ENCODE measurements at regions not wholly inside any gene's neighbourhood (a gene's known extent, or its start where the extent isn't known, plus 50 kb on each side); places are given as distances from the start of the nearest gene placed in this dataset.

- H3K23ac ChIP-seq (ENCODE audit: low read depth, low read length) = no peak overlapping the region
- no peaks in the 10 kb centered on the region for H3K36me3 ChIP-seq (ENCODE audit: control insufficient read depth, insufficient read depth, low read length)
- CTCF ChIA-PET = no interaction called here
- no peak overlapping the region for H2AFZ ChIP-seq (replicated peaks; ENCODE audit: low read length, poor library complexity)
- POLR2A ChIA-PET (ENCODE audit: unreplicated experiment) = no interaction called here
- BruUV-seq (replicated peaks) = no TSS peak
- H3K18ac ChIP-seq (ENCODE audit: low read depth, low read length) = no peak overlapping the region
- in situ Hi-C loops (cut with MboI; ENCODE audit: low sequenced_read_pairs) (no loop called here), dilution Hi-C loops (cut with HindIII; ENCODE audit: low sequenced_read_pairs, unreplicated experiment) (no loop called here), intact Hi-C loops (cut with micrococcal nuclease) (no loop called here)
- H3K4me1 ChIP-seq (ENCODE audit: control insufficient read depth, insufficient read depth, low read length) = peaks cover 11% of the 10 kb centered on the region
- DNase-seq (no peak), ATAC-seq (ENCODE audit: low read depth) (no peak)
- H3K4me2 ChIP-seq (ENCODE audit: low read depth, low read length) = no peak overlapping the region
- TF ChIP-seq RCOR1 (IDR thresholded peaks at IDR 0.05; ENCODE audit: insufficient replicate concordance, low read length) (no peak), RFX5 (IDR thresholded peaks at IDR 0.05; ENCODE audit: low read depth, low read length) (no peak), NFE2L2 (IDR thresholded peaks at IDR 0.05; ENCODE audit: low read depth, low read length) (no peak), MAFK (IDR thresholded peaks at IDR 0.05; ENCODE audit: low read depth, low read length) (no peak), FOS (IDR thresholded peaks at IDR 0.05; ENCODE audit: low read depth, low read length) (no peak), BHLHE40 (IDR thresholded peaks at IDR 0.05; ENCODE audit: low read depth, low read length) (no peak), ELK1 (IDR thresholded peaks at IDR 0.05; ENCODE audit: borderline replicate concordance, low read depth, low read length) (no peak), RAD21 (IDR thresholded peaks at IDR 0.05; ENCODE audit: low read length) (no peak), CEBPB (IDR thresholded peaks at IDR 0.05; ENCODE audit: low read depth, low read length) (no peak), SMC3 (IDR thresholded peaks at IDR 0.05; ENCODE audit: low read depth, low read length) (no peak), POLR2A (IDR thresholded peaks at IDR 0.05; ENCODE audit: low read depth, low read length) (no peak), MAZ (IDR thresholded peaks at IDR 0.05; ENCODE audit: borderline replicate concordance, low read depth, low read length) (no peak), USF2 (IDR thresholded peaks at IDR 0.05; ENCODE audit: low read depth, low read length) (no peak), CHD1 (IDR thresholded peaks at IDR 0.05; ENCODE audit: low read depth, low read length) (no peak), MXI1 (IDR thresholded peaks at IDR 0.05; ENCODE audit: borderline replicate concordance, low read depth, low read length) (no peak), CTCF (conservative IDR thresholded peaks at IDR 0.05; ENCODE audit: low read depth, low read length) (no peak)
- no peak overlapping the region for H2BK5ac ChIP-seq (ENCODE audit: low read depth, low read length, poor library complexity, severe bottlenecking)
- H4K91ac ChIP-seq (ENCODE audit: insufficient read depth, low read depth, low read length) = no peak overlapping the region
- no peak overlapping the region for H3K27ac ChIP-seq (ENCODE audit: insufficient read depth, low read length)
- H2BK120ac ChIP-seq (ENCODE audit: low read depth, low read length) = no peak overlapping the region
- no peak overlapping the region for H3K4ac ChIP-seq (ENCODE audit: low read depth, low read length)
- H3K9me3 ChIP-seq (ENCODE audit: control insufficient read depth, insufficient read depth, low read length) = no peaks in the 10 kb centered on the region
- H2BK20ac ChIP-seq (ENCODE audit: low read depth, low read length) = no peak overlapping the region
- no peak overlapping the region for H4K5ac ChIP-seq (ENCODE audit: low read depth, low read length)
- no peaks in the 10 kb centered on the region for H4K20me1 ChIP-seq (ENCODE audit: insufficient read depth, low read length)
- H3K9ac ChIP-seq (ENCODE audit: low read depth, low read length) = no peak overlapping the region
- 0 out of 2 replicates have a peak, but pooled peaks cover 3% of the 10 kb centered on the region for H3K9me1 ChIP-seq (ENCODE audit: insufficient read depth, low read length)
- no peak overlapping the region for H2AK5ac ChIP-seq (ENCODE audit: low read depth, low read length)
- H3K14ac ChIP-seq (replicated peaks; ENCODE audit: low read depth, low read length) = no peak overlapping the region
- H3K27me3 ChIP-seq (ENCODE audit: control insufficient read depth, insufficient read depth, low read length) = no peaks in the 10 kb centered on the region
- no peaks in the 10 kb centered on the region for H3K79me1 ChIP-seq (ENCODE audit: low read depth in 1 of 2, low read length in 2 of 2)
- no peak overlapping the region for H2BK15ac ChIP-seq (ENCODE audit: low read depth, low read length)
- H2AK9ac ChIP-seq (replicated peaks; ENCODE audit: low read depth, low read length, poor library complexity) = no peak overlapping the region
- no peak overlapping the region for H3K56ac ChIP-seq (ENCODE audit: extremely low read depth, insufficient read depth, low read length)
- no peak overlapping the region for H4K8ac ChIP-seq (ENCODE audit: low read depth in 2 of 2, low read length in 2 of 2)
- no peak overlapping the region for H3K4me3 ChIP-seq (ENCODE audit: insufficient read depth, low read depth, low read length)
Observed at GRCh38 chr1:170804419-170804818, 130.9 kb upstream of the MROH9 start.
